Ovary (tissue), 7 donors: ENCODE measurements at regions not wholly inside any gene's neighbourhood (a gene's known extent, or its start where the extent isn't known, plus 50 kb on each side); places are given as distances from the start of the nearest gene placed in this dataset.

ENCODE experiments used
- DNase-seq, 5 donors: peaks; one replicate each; pipeline ENCODE4 v3.0.0-alpha.2; 2019 to 2020
- H3K27ac ChIP-seq, 2 donors: fragments of 200-600 bp; one replicate each; pipeline versions ENCODE4 v1.5.1 to v1.8.0; 2019 to 2022
- H3K27me3 ChIP-seq: fragments of 200-600 bp; one replicate; pipeline ENCODE4 v1.8.0; 2022
- H3K36me3 ChIP-seq: fragments of 200-600 bp; sonication (generic); one replicate; pipeline ENCODE4 v1.5.1; 2019
- H3K4me1 ChIP-seq: one replicate; pipeline ENCODE4 v1.8.1; 2013; ENCODE audit warnings: mild to moderate bottlenecking, moderate library complexity; ENCODE audit not compliant: insufficient read depth
- H3K4me3 ChIP-seq: fragments of 200-600 bp; sonication (generic); one replicate; pipeline ENCODE4 v1.5.1; 2017
- H3K9me3 ChIP-seq, 2 donors: fragments of 200-600 bp in 1 of 2; sonication (generic) in 1 of 2; one replicate each; pipeline versions ENCODE4 v1.5.1 to v1.8.1; 2013 to 2019; ENCODE audit warnings: mild to moderate bottlenecking in 1 of 2, moderate library complexity in 1 of 2
- CTCF ChIP-seq, 3 donors: fragments of 450-650 bp in 2 of 3; fragments of 200-600 bp in 1 of 3; IDR thresholded peaks; one replicate each; pipeline versions ENCODE4 v1.5.1 to v1.8.0; 2016 to 2022; ENCODE audit warnings: antibody characterized with exemption in 3 of 3, mild to moderate bottlenecking in 1 of 3
- EP300 ChIP-seq: sonication (generic); formaldehyde crosslinking; IDR thresholded peaks from one replicate; pipeline ENCODE4 v1.6.1; 2017; ENCODE audit warnings: antibody characterized with exemption
- POLR2A ChIP-seq: fragments of 450-650 bp; IDR thresholded peaks from one replicate; pipeline ENCODE4 v1.6.1; 2017; ENCODE audit warnings: antibody characterized with exemption, mild to moderate bottlenecking, moderate library complexity
- WGBS, 3 donors: extraction: QIAGEN DNeasy Blood & Tissue Kit in 1 of 3; methylation state at CpG; one replicate each; pipeline versions ENCODE4 v1.1.5 to v1.1.7; 2013 to 2017; 5-methylcytosine and 5-hydroxymethylcytosine counted together
- intact Hi-C, 4 donors: fragments of 100-400 bp; cut with DNase I; formaldehyde crosslinking; loops; one replicate each; pipeline versions ENCODE4 v1.11.0 to v1.15.1; 2022 to 2023
- donor health status: DM: no; HTN: no; CAD: no; lungs with moderate emphysema.
- donor health status: DM: no; HTN: no; CAD: no.
- donor health status: Bipolar disorder and iron deficiency.
- donor health status: DM: no; HTN: no; CAD: no.
- donor health status: DM: yes; HTN: yes; CAD: no.

- H3K4me3 ChIP-seq, result no peak overlapping the region
- no peak overlapping the region for H3K27ac ChIP-seq
- no peaks in the 10 kb centered on the region for H3K4me1 ChIP-seq
- H3K36me3 ChIP-seq, result no peaks in the 10 kb centered on the region
- intact Hi-C loops, result no loop called here
- no peaks in the 10 kb centered on the region for H3K27me3 ChIP-seq
- DNase-seq, result no peak
- no peak for TF ChIP-seq POLR2A
- no peak for TF ChIP-seq EP300
- WGBS, 3 donors, result 67 to 72% (median 69%) methylated on average over 10 of the region's 10 CpGs
- H3K9me3 ChIP-seq, result no peaks in the 10 kb centered on the region
These were observed 637.7 kb upstream of the TMEM132C start for GRCh38 chr12:127629066-127629820.

GRCh38 chr12:127632461-127632860 lies 634.5 kb upstream of the TMEM132C start:
- Histone ChIP-seq H3K9me3 (no peaks in the 10 kb centered on the region), H3K36me3 (no peaks in the 10 kb centered on the region), H3K4me3 (no peak overlapping the region), H3K27ac (no peak overlapping the region), H3K4me1 (no peaks in the 10 kb centered on the region), H3K27me3 (no peaks in the 10 kb centered on the region)
- intact Hi-C loops, result no loop called here
- no peak for TF ChIP-seq CTCF (IDR thresholded peaks at IDR 0.05)
- TF ChIP-seq EP300, result no peak
- TF ChIP-seq POLR2A, result no peak
- 85 to 88% (median 86%) methylated on average over 11 of the region's 11 CpGs for WGBS, 3 donors
- no peak for DNase-seq

GRCh38 chr12:127635838-127636237 lies 631.1 kb upstream of the TMEM132C start:
- Histone ChIP-seq H3K27me3 (no peaks in the 10 kb centered on the region), H3K36me3 (no peaks in the 10 kb centered on the region), H3K4me1 (no peaks in the 10 kb centered on the region), H3K9me3 (no peaks in the 10 kb centered on the region), H3K4me3 (no peak overlapping the region), H3K27ac (no peak overlapping the region)
- TF ChIP-seq EP300 (no peak), POLR2A (no peak), CTCF (IDR thresholded peaks at IDR 0.05) (no peak)
- DNase-seq, result no peak
- WGBS, 3 donors, result 74 to 87% (median 79%) methylated on average over 4 of the region's 4 CpGs
- intact Hi-C loops, result no loop called here

GRCh38 chr12:127636882-127637281 lies 630.1 kb upstream of the TMEM132C start:
- Histone ChIP-seq H3K27ac (no peak overlapping the region), H3K4me3 (no peak overlapping the region), H3K27me3 (no peaks in the 10 kb centered on the region), H3K36me3 (no peaks in the 10 kb centered on the region), H3K9me3 (no peaks in the 10 kb centered on the region), H3K4me1 (no peaks in the 10 kb centered on the region)
- no peak for TF ChIP-seq CTCF (IDR thresholded peaks at IDR 0.05)
- 29 to 38% (median 35%) methylated on average over 2 of the region's 2 CpGs for WGBS, 3 donors
- DNase-seq, result no peak
- intact Hi-C loops, result no loop called here

GRCh38 chr12:127640181-127640886 lies 626.6 kb upstream of the TMEM132C start:
- intact Hi-C loops, result no loop called here
- no peak overlapping the region for H3K27ac ChIP-seq
- no peaks in the 10 kb centered on the region for H3K36me3 ChIP-seq
- H3K9me3 ChIP-seq, result no peaks in the 10 kb centered on the region
- no peaks in the 10 kb centered on the region for H3K27me3 ChIP-seq
- H3K4me1 ChIP-seq, result no peaks in the 10 kb centered on the region
- TF ChIP-seq POLR2A, result no peak
- TF ChIP-seq CTCF (IDR thresholded peaks at IDR 0.05), result no peak
- no peak for DNase-seq
- 40 to 60% (median 43%) methylated on average over 6 of the region's 6 CpGs for WGBS, 3 donors
- no peak overlapping the region for H3K4me3 ChIP-seq
